Adrenal gland (tissue), 5 donors: ENCODE measurements at regions not wholly inside any gene's neighbourhood (a gene's known extent, or its start where the extent isn't known, plus 50 kb on each side); places are given as distances from the start of the nearest gene placed in this dataset.

Experiments used
- POLR2A ChIP-seq, 2 donors: fragments of 450-650 bp; IDR thresholded peaks; one replicate each; pipeline ENCODE4 v1.6.1; 2017; ENCODE audit warnings: antibody characterized with exemption in 2 of 2, mild to moderate bottlenecking in 2 of 2, moderate library complexity in 1 of 2
- TF ChIP-seq, protein P1 (sequence below), 6 experiments: fragments of 450-650 bp in 4 of 6; fragments of 200-600 bp in 2 of 6; sonication (generic) in 1 of 6; IDR thresholded peaks; 1 replicate in 5 of 6; 2 replicates in 1 of 6; pipeline versions ENCODE4 v1.5.1 to v1.8.0; 2016 to 2021; ENCODE audit warnings: antibody characterized with exemption in 6 of 6, mild to moderate bottlenecking in 2 of 6, moderate library complexity in 1 of 6
- donor health status: DM: no; HTN: no; CAD: no.

DNA sequence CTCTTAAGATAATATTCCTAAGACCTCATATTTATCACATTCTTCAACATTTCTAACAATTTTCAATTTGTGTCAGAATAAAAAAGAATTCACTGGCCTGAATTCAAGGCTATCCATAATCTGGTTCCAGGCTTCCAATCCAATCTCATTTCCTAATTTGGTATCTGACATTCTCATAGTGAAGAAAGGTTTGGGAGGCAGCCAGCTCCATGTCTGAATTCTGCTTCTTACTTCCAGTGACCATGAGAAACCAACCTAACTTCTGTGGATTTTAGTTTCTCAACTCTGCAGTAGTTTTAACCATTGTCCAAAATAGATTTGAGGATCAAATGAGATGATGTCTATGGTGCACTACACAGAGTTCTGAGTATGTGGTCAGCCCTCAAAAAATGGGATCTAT, 439.1 kb upstream of the GCFC2 start:
- TF ChIP-seq, protein P1, sequence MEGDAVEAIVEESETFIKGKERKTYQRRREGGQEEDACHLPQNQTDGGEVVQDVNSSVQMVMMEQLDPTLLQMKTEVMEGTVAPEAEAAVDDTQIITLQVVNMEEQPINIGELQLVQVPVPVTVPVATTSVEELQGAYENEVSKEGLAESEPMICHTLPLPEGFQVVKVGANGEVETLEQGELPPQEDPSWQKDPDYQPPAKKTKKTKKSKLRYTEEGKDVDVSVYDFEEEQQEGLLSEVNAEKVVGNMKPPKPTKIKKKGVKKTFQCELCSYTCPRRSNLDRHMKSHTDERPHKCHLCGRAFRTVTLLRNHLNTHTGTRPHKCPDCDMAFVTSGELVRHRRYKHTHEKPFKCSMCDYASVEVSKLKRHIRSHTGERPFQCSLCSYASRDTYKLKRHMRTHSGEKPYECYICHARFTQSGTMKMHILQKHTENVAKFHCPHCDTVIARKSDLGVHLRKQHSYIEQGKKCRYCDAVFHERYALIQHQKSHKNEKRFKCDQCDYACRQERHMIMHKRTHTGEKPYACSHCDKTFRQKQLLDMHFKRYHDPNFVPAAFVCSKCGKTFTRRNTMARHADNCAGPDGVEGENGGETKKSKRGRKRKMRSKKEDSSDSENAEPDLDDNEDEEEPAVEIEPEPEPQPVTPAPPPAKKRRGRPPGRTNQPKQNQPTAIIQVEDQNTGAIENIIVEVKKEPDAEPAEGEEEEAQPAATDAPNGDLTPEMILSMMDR (IDR thresholded peaks at IDR 0.05), result no peak
- no peak for TF ChIP-seq POLR2A (IDR thresholded peaks at IDR 0.05)
